HL-60 (cell line): ENCODE measurements at regions not wholly inside any gene's neighbourhood (a gene's known extent, or its start where the extent isn't known, plus 50 kb on each side); places are given as distances from the start of the nearest gene placed in this dataset.

ENCODE experiments used
- DNase-seq, 2 experiments: peaks; one replicate each; pipeline ENCODE4 v3.0.0-alpha.2; 2010 to 2020; ENCODE audit warnings: low read depth in 1 of 2, low spot score in 1 of 2
- H3K27ac ChIP-seq: fragments of 250-450 bp; sonication (Bioruptor Pico); replicated peaks from 2 replicates; pipeline ENCODE4 v1.5.1; 2020; ENCODE audit warnings: mild to moderate bottlenecking, moderate library complexity
- H3K27me3 ChIP-seq: fragments of 250-450 bp; sonication (Bioruptor Pico); 2 replicates; pipeline ENCODE4 v1.5.1; 2021; ENCODE audit warnings: mild to moderate bottlenecking, moderate library complexity; ENCODE audit not compliant: insufficient read depth, poor library complexity, severe bottlenecking
- H3K4me3 ChIP-seq: replicated peaks from 2 replicates; pipeline ENCODE4 v1.5.1; 2011; ENCODE audit warnings: mild to moderate bottlenecking, control low read depth, low read length; ENCODE audit not compliant: insufficient read depth
- GABPA ChIP-seq: IDR thresholded peaks from 2 replicates; pipeline ENCODE4 v1.6.1; 2012; ENCODE audit warnings: low read depth
- POLR2AphosphoS5 ChIP-seq: IDR thresholded peaks from 2 replicates; pipeline ENCODE4 v1.6.1; 2012; ENCODE audit warnings: low read depth
- SPI1 ChIP-seq: IDR thresholded peaks from 2 replicates; pipeline ENCODE4 v1.6.1; 2012; ENCODE audit warnings: low read depth, mild to moderate bottlenecking, borderline replicate concordance
- TF ChIP-seq, protein P1 (sequence below): IDR thresholded peaks from one replicate; pipeline ENCODE4 v1.5.1; 2011; ENCODE audit warnings: low read length, control low read depth, inconsistent platforms; ENCODE audit not compliant: insufficient read depth
- TF ChIP-seq, protein P2 (sequence below): IDR thresholded peaks from 2 replicates; pipeline ENCODE4 v1.6.1; 2012; ENCODE audit warnings: low read depth; ENCODE audit not compliant: insufficient replicate concordance

DNA sequence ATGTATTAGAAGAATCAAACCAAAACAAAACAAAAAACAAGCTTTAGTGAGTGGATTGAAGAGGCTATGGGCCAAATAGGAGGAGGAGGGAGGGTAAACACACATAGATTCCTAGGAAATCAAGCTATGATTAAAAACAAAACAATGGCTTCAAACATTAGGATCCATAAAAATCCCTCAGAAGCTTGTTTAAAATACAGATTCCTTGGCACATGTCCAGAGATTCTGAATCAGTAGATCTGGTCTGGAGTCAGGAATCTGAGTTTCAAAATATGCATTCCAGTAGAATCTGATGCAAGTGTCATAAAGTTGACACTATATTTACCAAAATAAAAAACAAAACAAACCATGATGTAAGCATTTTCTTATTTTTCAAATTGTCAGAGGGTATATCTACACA, 692.8 kb upstream of the SGCG start:
- H3K27me3 ChIP-seq: no peaks in the 10 kb centered on the region
- H3K4me3 ChIP-seq: no peak overlapping the region
- TF ChIP-seq, protein P1, sequence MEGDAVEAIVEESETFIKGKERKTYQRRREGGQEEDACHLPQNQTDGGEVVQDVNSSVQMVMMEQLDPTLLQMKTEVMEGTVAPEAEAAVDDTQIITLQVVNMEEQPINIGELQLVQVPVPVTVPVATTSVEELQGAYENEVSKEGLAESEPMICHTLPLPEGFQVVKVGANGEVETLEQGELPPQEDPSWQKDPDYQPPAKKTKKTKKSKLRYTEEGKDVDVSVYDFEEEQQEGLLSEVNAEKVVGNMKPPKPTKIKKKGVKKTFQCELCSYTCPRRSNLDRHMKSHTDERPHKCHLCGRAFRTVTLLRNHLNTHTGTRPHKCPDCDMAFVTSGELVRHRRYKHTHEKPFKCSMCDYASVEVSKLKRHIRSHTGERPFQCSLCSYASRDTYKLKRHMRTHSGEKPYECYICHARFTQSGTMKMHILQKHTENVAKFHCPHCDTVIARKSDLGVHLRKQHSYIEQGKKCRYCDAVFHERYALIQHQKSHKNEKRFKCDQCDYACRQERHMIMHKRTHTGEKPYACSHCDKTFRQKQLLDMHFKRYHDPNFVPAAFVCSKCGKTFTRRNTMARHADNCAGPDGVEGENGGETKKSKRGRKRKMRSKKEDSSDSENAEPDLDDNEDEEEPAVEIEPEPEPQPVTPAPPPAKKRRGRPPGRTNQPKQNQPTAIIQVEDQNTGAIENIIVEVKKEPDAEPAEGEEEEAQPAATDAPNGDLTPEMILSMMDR: no peak
- TF ChIP-seq GABPA (no peak), POLR2AphosphoS5 (no peak), SPI1 (no peak)
- TF ChIP-seq, protein P2, sequence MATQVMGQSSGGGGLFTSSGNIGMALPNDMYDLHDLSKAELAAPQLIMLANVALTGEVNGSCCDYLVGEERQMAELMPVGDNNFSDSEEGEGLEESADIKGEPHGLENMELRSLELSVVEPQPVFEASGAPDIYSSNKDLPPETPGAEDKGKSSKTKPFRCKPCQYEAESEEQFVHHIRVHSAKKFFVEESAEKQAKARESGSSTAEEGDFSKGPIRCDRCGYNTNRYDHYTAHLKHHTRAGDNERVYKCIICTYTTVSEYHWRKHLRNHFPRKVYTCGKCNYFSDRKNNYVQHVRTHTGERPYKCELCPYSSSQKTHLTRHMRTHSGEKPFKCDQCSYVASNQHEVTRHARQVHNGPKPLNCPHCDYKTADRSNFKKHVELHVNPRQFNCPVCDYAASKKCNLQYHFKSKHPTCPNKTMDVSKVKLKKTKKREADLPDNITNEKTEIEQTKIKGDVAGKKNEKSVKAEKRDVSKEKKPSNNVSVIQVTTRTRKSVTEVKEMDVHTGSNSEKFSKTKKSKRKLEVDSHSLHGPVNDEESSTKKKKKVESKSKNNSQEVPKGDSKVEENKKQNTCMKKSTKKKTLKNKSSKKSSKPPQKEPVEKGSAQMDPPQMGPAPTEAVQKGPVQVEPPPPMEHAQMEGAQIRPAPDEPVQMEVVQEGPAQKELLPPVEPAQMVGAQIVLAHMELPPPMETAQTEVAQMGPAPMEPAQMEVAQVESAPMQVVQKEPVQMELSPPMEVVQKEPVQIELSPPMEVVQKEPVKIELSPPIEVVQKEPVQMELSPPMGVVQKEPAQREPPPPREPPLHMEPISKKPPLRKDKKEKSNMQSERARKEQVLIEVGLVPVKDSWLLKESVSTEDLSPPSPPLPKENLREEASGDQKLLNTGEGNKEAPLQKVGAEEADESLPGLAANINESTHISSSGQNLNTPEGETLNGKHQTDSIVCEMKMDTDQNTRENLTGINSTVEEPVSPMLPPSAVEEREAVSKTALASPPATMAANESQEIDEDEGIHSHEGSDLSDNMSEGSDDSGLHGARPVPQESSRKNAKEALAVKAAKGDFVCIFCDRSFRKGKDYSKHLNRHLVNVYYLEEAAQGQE: no peak
- no peak overlapping the region for H3K27ac ChIP-seq
- DNase-seq: no peak

DNA sequence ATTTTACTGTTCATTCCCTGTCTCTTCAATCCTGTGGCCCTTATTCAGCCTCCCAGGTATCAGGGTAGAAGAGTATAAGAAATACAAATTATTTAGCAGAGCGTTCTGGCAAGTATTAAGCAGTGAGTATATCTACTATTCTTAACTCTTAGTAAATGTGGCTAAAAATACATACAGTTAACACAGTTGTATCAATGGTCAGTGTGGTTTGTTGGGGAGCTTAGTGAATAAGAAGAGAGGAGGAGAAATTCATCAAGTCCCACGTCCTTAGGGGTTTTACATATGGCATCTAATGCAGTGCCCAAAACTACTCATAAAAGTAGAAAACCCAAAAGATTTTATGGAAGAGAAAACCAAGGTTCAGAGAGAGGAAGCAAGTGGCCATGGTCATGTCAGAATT, 691.0 kb upstream of the SGCG start:
- H3K4me3 ChIP-seq: no peak overlapping the region
- DNase-seq: no peak

DNA sequence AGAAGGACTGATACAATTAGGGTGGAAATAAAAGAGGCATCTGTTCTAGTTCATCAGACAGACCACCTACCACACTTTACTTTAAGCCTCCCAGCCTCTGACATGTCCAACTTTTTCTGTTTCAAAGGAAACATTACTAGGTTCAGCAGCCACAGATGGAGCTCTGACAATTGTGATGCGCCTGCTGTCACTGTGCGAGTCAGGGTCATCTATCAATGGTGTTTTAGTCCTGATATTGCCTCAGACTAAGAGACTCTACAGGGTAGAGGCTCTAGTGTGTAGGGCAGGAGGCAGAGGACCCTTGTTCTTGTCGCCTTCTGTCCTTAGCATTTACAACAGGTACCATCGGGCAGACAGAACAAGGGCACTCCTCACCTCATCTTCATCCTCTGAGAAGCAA, 685.0 kb upstream of the SGCG start:
- Histone ChIP-seq H3K27ac (no peak overlapping the region), H3K4me3 (no peak overlapping the region), H3K27me3 (peaks cover 2% of the 10 kb centered on the region)
- DNase-seq: no peak
- TF ChIP-seq, protein P2: no peak
- TF ChIP-seq POLR2AphosphoS5 (no peak), SPI1 (no peak), GABPA (no peak)
- TF ChIP-seq, protein P1: no peak

More for the DNA sequence above, 691.0 kb upstream of the SGCG start:
- H3K27ac ChIP-seq: no peak overlapping the region
- no peaks in the 10 kb centered on the region for H3K27me3 ChIP-seq
- TF ChIP-seq GABPA (no peak), SPI1 (no peak), POLR2AphosphoS5 (no peak)
- TF ChIP-seq, protein P2: no peak
- TF ChIP-seq, protein P1: no peak
